Neuronal stem cell (in vitro differentiated cells): ENCODE measurements at regions not wholly inside any gene's neighbourhood (a gene's known extent, or its start where the extent isn't known, plus 50 kb on each side); places are given as distances from the start of the nearest gene placed in this dataset.
A peak's percentile ranks its signal among the peaks of the same experiment; 100 is the strongest.
"Not testable (repeated sequence)": the region's sequence is repeated elsewhere in the genome, so short reads cannot be mapped to it uniquely, and the experiment has no call there.

ENCODE experiments used
- DNase-seq: peaks from one replicate; pipeline ENCODE4 v3.0.0-alpha.2; 2013; ENCODE audit warnings: low spot score
- H2AFZ ChIP-seq: one replicate; pipeline ENCODE4 v1.6.1; 2013; ENCODE audit warnings: mild to moderate bottlenecking, low read length, inconsistent platforms
- H2AK5ac ChIP-seq: 2 replicates; pipeline ENCODE4 v1.6.1; 2013; ENCODE audit warnings: low read depth, mild to moderate bottlenecking, inconsistent platforms, low read length, moderate library complexity, mixed read lengths
- H2BK120ac ChIP-seq: 2 replicates; pipeline ENCODE4 v1.6.1; 2013; ENCODE audit warnings: low read depth, mild to moderate bottlenecking, inconsistent platforms, low read length, moderate library complexity, mixed read lengths
- H2BK12ac ChIP-seq: one replicate; pipeline ENCODE4 v1.6.1; 2013; ENCODE audit warnings: low read length, inconsistent platforms
- H2BK15ac ChIP-seq: 2 replicates; pipeline ENCODE4 v1.6.1; 2013; ENCODE audit warnings: mild to moderate bottlenecking, low read length, inconsistent platforms, mixed read lengths
- H2BK5ac ChIP-seq: one replicate; pipeline ENCODE4 v1.6.1; 2013; ENCODE audit warnings: inconsistent platforms, mild to moderate bottlenecking, low read length, moderate library complexity
- H3K14ac ChIP-seq: one replicate; pipeline ENCODE4 v1.6.1; 2013; ENCODE audit warnings: low read length, inconsistent platforms
- H3K18ac ChIP-seq: 2 replicates; pipeline ENCODE4 v1.6.1; 2013; ENCODE audit warnings: low read length, inconsistent platforms
- H3K23ac ChIP-seq: 2 replicates; pipeline ENCODE4 v1.6.1; 2013; ENCODE audit warnings: low read depth, mild to moderate bottlenecking, mixed read lengths, low read length, inconsistent platforms; ENCODE audit not compliant: poor library complexity
- H3K27ac ChIP-seq: replicated peaks from 3 replicates; pipeline ENCODE4 v1.5.1; 2013; ENCODE audit warnings: low read length, inconsistent platforms
- H3K27me3 ChIP-seq, 3 experiments: 2 replicates each; pipeline ENCODE4 v1.6.1; 2013; ENCODE audit warnings: low read length in 3 of 3, mild to moderate bottlenecking in 2 of 3, inconsistent platforms in 1 of 3, low read depth in 1 of 3, mixed read lengths in 1 of 3, moderate library complexity in 1 of 3; ENCODE audit not compliant: control insufficient read depth in 3 of 3, insufficient read depth in 3 of 3
- H3K36me3 ChIP-seq, 2 donors: replicated peaks in 1 of 2; 2 replicates each; pipeline ENCODE4 v1.6.1; 2013; ENCODE audit warnings: low read length in 2 of 2; ENCODE audit not compliant: control insufficient read depth in 2 of 2, insufficient read depth in 2 of 2
- H3K4ac ChIP-seq: 2 replicates; pipeline ENCODE4 v1.6.1; 2013; ENCODE audit warnings: inconsistent platforms, mild to moderate bottlenecking, low read length, moderate library complexity
- H3K4me1 ChIP-seq, 2 donors: 1 replicate in 1 of 2; 2 replicates in 1 of 2; pipeline ENCODE4 v1.6.1; 2013; ENCODE audit warnings: low read length in 2 of 2, low read depth in 1 of 2; ENCODE audit not compliant: control insufficient read depth in 2 of 2, insufficient read depth in 1 of 2
- H3K4me2 ChIP-seq: one replicate; pipeline ENCODE4 v1.6.1; 2013; ENCODE audit warnings: mild to moderate bottlenecking, low read length, inconsistent platforms; ENCODE audit not compliant: insufficient read depth, poor library complexity, severe bottlenecking
- H3K4me3 ChIP-seq, 2 donors: 2 replicates each; pipeline ENCODE4 v1.5.1; 2013; ENCODE audit warnings: low read length in 2 of 2, mild to moderate bottlenecking in 2 of 2, inconsistent platforms in 1 of 2, moderate library complexity in 1 of 2
- H3K79me1 ChIP-seq: one replicate; pipeline ENCODE4 v1.6.1; 2013; ENCODE audit warnings: low read depth, mild to moderate bottlenecking, inconsistent platforms, low read length, moderate library complexity
- H3K9ac ChIP-seq: one replicate; pipeline ENCODE4 v1.6.1; 2013; ENCODE audit warnings: mild to moderate bottlenecking, low read depth, low read length, inconsistent platforms; ENCODE audit not compliant: poor library complexity
- H3K9me3 ChIP-seq, 2 donors: replicated peaks in 1 of 2; 2 replicates each; pipeline versions ENCODE3 to v1.6.1; 2013; ENCODE audit warnings: low read length in 2 of 2, mild to moderate bottlenecking in 2 of 2, inconsistent platforms in 1 of 2, low read depth in 1 of 2, mixed read lengths in 1 of 2, moderate library complexity in 1 of 2; ENCODE audit not compliant: control insufficient read depth in 2 of 2, insufficient read depth in 1 of 2
- H4K8ac ChIP-seq: one replicate; pipeline ENCODE4 v1.6.1; 2013; ENCODE audit warnings: low read depth, mild to moderate bottlenecking, inconsistent platforms, low read length, moderate library complexity
- H4K91ac ChIP-seq: one replicate; pipeline ENCODE4 v1.6.1; 2013; ENCODE audit warnings: low read length, low read depth, mild to moderate bottlenecking, inconsistent platforms; ENCODE audit not compliant: poor library complexity
- WGBS, 2 donors: extraction: QIAGEN DNeasy Blood & Tissue Kit; methylation state at CpG; one replicate each; pipeline ENCODE4 v1.1.7; 2013; ENCODE audit warnings: missing lambda C conversion rate in 2 of 2, mixed read lengths in 1 of 2; ENCODE audit not compliant: insufficient read length in 2 of 2, insufficient replicate concordance in 1 of 2; ENCODE audit errors: extremely low coverage in 2 of 2; 5-methylcytosine and 5-hydroxymethylcytosine counted together

- H3K9ac ChIP-seq, H3K27me3 ChIP-seq, H3K27ac ChIP-seq, H2AK5ac ChIP-seq, H3K9me3 ChIP-seq, H3K79me1 ChIP-seq, H2BK12ac ChIP-seq, DNase-seq, H3K4me1 ChIP-seq, H3K4ac ChIP-seq, H2AFZ ChIP-seq, H4K91ac ChIP-seq, H3K23ac ChIP-seq, H4K8ac ChIP-seq, H3K4me2 ChIP-seq, H2BK5ac ChIP-seq, H3K4me3 ChIP-seq, H3K14ac ChIP-seq, H2BK120ac ChIP-seq, H3K36me3 ChIP-seq, H3K18ac ChIP-seq, H2BK15ac ChIP-seq: not testable (repeated sequence)
- no CpG with 5 or more reads among the region's 3 CpGs for WGBS, 2 donors
Observed at GRCh38 chr10:35263827-35264226, 72.5 kb upstream of the CCNY start.

- H4K91ac ChIP-seq, H3K9me3 ChIP-seq, H3K79me1 ChIP-seq, H3K4me2 ChIP-seq, H3K14ac ChIP-seq, H2BK120ac ChIP-seq, H4K8ac ChIP-seq, H3K27ac ChIP-seq, H3K4me1 ChIP-seq, DNase-seq, H3K4me3 ChIP-seq, H2BK12ac ChIP-seq, H3K9ac ChIP-seq, H2BK5ac ChIP-seq, H2AFZ ChIP-seq, H2BK15ac ChIP-seq, H3K18ac ChIP-seq, H3K4ac ChIP-seq, H3K27me3 ChIP-seq, H2AK5ac ChIP-seq, H3K36me3 ChIP-seq, H3K23ac ChIP-seq: not testable (repeated sequence)
- WGBS, 2 donors = no CpG with 5 or more reads among the region's 7 CpGs
Observed at GRCh38 chr10:35264636-35265035, 71.7 kb upstream of the CCNY start.

- WGBS, 2 donors = no CpG with 5 or more reads among the region's 11 CpGs
- peak overlapping the region; percentile 24 for H2BK5ac ChIP-seq
- H3K4ac ChIP-seq = no peak overlapping the region
- H2BK120ac ChIP-seq = no peak overlapping the region
- no peak overlapping the region for H2BK12ac ChIP-seq
- H3K9ac ChIP-seq = no peak overlapping the region
- no peak overlapping the region for H3K4me2 ChIP-seq
- no peak overlapping the region for H3K14ac ChIP-seq
- H3K27me3 ChIP-seq = peaks cover 0 to 3% (median 0%) of the 10 kb centered on the region in 3 experiments
- peak overlapping the region; percentile 43 for H4K91ac ChIP-seq
- no peaks in the 10 kb centered on the region for H3K9me3 ChIP-seq
- peaks cover 0 to 4% of the 10 kb centered on the region in 2 donors for H3K4me1 ChIP-seq
- DNase-seq = no peak
- H3K36me3 ChIP-seq = no peaks in the 10 kb centered on the region
- H2AFZ ChIP-seq = peak overlapping the region; percentile 29
- no peak overlapping the region for H3K4me3 ChIP-seq
- peak overlapping the region; percentile 92 for H2BK15ac ChIP-seq
- H3K23ac ChIP-seq = no peak overlapping the region
- no peak overlapping the region for H3K27ac ChIP-seq
- peak overlapping the region; percentile 63 for H2AK5ac ChIP-seq
- H4K8ac ChIP-seq = no peak overlapping the region
- H3K18ac ChIP-seq = peak overlapping the region; percentile 87
- H3K79me1 ChIP-seq = no peaks in the 10 kb centered on the region
Observed at GRCh38 chr10:35265435-35265834, 70.9 kb upstream of the CCNY start.

GRCh38 chr10:35268323-35268722, 68.0 kb upstream of the CCNY start:
- peak overlapping the region; percentile 65 for H2BK12ac ChIP-seq
- no peak overlapping the region for H2BK120ac ChIP-seq
- WGBS, 2 donors = no CpG with 5 or more reads among the region's 3 CpGs
- no peak overlapping the region for H3K4me2 ChIP-seq
- H2AFZ ChIP-seq = peak overlapping the region; percentile 44
- no peaks in the 10 kb centered on the region for H3K9me3 ChIP-seq
- no peaks in the 10 kb centered on the region for H3K36me3 ChIP-seq
- no peak overlapping the region for H3K27ac ChIP-seq
- no peak for DNase-seq
- H3K23ac ChIP-seq = no peak overlapping the region
- H3K4me1 ChIP-seq = peaks cover 0 to 9% of the 10 kb centered on the region in 2 donors
- H3K79me1 ChIP-seq = no peaks in the 10 kb centered on the region
- no peak overlapping the region for H2BK5ac ChIP-seq
- peak overlapping the region; percentile 20 for H3K18ac ChIP-seq
- no peak overlapping the region for H3K4me3 ChIP-seq
- H3K4ac ChIP-seq = no peak overlapping the region
- no peak overlapping the region for H4K91ac ChIP-seq
- no peak overlapping the region for H3K14ac ChIP-seq
- no peak overlapping the region for H2BK15ac ChIP-seq
- peaks cover 0 to 3% (median 0%) of the 10 kb centered on the region in 3 experiments for H3K27me3 ChIP-seq
- H2AK5ac ChIP-seq = peak overlapping the region; percentile 23
- no peak overlapping the region for H4K8ac ChIP-seq
- H3K9ac ChIP-seq = no peak overlapping the region
